ENCODE measurements at regions not wholly inside any gene's neighbourhood (a gene's known extent, or its start where the extent isn't known, plus 50 kb on each side); places are given as distances from the start of the nearest gene placed in this dataset.

DNA sequence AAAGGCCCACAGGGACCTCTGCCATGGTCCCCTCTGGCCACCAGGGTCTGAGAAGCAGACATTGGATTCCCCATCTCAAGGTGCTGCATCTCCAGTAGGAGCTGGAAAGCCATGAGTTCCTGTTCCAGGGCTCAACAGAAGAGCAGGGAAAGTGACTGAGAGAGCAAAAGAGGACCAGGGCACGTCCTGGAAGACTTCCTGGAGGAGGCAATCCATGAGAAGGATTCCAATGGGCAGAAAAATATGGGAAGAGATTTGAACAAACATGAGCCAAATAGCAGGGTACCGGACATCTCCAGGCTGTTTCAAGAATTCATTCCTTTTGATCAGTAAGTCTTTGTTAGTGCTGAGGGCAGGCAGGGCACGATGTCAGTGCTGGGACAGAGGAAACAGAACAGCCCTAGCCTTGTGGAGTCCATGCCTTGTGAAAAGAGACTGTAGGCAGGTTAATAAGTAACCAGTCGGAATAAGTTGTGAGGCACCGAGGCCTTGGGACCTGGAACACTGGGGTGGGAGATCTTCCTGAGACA is 72.8 kb upstream of the TWIST2 start:
- TF ChIP-seq, protein P1, sequence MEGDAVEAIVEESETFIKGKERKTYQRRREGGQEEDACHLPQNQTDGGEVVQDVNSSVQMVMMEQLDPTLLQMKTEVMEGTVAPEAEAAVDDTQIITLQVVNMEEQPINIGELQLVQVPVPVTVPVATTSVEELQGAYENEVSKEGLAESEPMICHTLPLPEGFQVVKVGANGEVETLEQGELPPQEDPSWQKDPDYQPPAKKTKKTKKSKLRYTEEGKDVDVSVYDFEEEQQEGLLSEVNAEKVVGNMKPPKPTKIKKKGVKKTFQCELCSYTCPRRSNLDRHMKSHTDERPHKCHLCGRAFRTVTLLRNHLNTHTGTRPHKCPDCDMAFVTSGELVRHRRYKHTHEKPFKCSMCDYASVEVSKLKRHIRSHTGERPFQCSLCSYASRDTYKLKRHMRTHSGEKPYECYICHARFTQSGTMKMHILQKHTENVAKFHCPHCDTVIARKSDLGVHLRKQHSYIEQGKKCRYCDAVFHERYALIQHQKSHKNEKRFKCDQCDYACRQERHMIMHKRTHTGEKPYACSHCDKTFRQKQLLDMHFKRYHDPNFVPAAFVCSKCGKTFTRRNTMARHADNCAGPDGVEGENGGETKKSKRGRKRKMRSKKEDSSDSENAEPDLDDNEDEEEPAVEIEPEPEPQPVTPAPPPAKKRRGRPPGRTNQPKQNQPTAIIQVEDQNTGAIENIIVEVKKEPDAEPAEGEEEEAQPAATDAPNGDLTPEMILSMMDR (IDR thresholded peaks at IDR 0.05): no peak
- TF ChIP-seq POLR2AphosphoS5 (IDR thresholded peaks at IDR 0.05; ENCODE audit: low read depth, low read length): no peak
- TF ChIP-seq, protein P2, sequence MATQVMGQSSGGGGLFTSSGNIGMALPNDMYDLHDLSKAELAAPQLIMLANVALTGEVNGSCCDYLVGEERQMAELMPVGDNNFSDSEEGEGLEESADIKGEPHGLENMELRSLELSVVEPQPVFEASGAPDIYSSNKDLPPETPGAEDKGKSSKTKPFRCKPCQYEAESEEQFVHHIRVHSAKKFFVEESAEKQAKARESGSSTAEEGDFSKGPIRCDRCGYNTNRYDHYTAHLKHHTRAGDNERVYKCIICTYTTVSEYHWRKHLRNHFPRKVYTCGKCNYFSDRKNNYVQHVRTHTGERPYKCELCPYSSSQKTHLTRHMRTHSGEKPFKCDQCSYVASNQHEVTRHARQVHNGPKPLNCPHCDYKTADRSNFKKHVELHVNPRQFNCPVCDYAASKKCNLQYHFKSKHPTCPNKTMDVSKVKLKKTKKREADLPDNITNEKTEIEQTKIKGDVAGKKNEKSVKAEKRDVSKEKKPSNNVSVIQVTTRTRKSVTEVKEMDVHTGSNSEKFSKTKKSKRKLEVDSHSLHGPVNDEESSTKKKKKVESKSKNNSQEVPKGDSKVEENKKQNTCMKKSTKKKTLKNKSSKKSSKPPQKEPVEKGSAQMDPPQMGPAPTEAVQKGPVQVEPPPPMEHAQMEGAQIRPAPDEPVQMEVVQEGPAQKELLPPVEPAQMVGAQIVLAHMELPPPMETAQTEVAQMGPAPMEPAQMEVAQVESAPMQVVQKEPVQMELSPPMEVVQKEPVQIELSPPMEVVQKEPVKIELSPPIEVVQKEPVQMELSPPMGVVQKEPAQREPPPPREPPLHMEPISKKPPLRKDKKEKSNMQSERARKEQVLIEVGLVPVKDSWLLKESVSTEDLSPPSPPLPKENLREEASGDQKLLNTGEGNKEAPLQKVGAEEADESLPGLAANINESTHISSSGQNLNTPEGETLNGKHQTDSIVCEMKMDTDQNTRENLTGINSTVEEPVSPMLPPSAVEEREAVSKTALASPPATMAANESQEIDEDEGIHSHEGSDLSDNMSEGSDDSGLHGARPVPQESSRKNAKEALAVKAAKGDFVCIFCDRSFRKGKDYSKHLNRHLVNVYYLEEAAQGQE (IDR thresholded peaks at IDR 0.05; ENCODE audit: insufficient read depth in 1 of 2, low read depth in 2 of 2, low read length in 1 of 2): no peak
